Muscle of back (tissue), 3 donors: ENCODE measurements at regions not wholly inside any gene's neighbourhood (a gene's known extent, or its start where the extent isn't known, plus 50 kb on each side); places are given as distances from the start of the nearest gene placed in this dataset.

Experiments
- DNase-seq, 3 donors: peaks; one replicate each; pipeline versions ENCODE4 v3.0.0 to v3.0.0-alpha.2; 2013

GRCh38 chr13:27367570-27367969 is 56.8 kb upstream of the GTF3A start:
- DNase-seq = no peak

DNA sequence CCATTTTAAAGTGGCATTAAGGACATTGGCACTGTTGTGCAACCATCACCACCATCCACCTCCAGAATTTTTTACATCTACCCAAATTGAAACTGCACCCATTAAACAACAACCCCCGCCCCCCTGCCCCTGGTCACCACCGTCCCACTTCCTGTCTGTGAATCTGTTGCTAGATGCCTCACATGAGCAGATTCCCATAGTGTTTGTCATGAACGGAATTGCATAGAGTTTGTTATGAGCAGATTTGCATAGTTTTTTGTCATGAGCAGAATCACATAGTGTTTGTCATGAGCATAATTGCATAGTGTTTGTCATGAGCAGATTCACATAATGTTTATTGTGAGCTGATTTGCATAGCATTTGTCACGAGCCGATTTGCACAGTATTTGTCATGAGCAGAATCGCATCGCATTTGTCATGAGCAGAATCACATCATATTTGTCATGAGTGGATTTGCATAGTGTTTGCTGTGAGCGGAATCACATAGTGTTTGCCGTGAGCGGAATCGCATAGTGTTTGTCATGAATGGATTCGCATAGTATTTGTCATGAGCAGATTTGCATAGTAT is 54.0 kb upstream of the GTF3A start:
- DNase-seq = no peak

DNA sequence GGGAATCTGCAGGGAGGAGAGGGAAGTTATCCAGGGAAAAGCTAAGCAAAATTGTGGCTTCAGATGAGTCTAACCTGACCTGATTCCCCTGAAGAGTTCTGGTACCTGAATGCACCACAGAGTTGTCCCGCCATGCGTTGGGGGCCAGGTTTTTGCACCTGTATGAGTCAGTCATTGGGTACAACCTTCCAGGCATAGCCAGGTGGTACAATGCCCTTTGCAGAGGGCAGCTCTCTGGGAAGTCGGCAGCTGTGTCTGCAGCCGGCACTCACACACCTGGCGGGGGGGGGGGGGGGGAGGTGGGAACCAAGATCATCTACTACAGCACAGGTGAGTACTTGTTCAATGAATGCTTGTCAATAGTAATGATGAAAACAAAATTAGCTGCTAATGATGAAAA is 52.5 kb upstream of the GTF3A start:
- no peak for DNase-seq

DNA sequence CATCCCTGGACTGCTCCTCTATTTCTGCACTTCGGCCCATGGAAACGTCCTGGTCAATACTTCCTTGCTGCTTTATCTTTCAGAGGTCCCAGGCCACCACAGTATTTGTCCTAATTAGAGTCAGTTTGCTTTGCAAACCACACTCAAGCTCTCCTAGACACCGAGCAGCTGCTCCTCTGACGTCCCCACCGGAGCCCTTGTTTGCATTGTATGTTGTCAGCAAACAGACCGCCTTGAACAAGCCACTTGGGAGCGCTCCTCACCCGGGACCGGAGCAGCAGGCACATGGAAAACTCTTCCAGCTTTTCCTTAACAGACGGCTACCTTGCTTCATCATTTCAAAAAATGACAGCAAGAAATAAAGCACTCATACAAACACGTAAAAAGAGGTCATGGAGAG is 51.5 kb upstream of the GTF3A start:
- DNase-seq = peak in 1 of 3 donors; percentile 15

DNA sequence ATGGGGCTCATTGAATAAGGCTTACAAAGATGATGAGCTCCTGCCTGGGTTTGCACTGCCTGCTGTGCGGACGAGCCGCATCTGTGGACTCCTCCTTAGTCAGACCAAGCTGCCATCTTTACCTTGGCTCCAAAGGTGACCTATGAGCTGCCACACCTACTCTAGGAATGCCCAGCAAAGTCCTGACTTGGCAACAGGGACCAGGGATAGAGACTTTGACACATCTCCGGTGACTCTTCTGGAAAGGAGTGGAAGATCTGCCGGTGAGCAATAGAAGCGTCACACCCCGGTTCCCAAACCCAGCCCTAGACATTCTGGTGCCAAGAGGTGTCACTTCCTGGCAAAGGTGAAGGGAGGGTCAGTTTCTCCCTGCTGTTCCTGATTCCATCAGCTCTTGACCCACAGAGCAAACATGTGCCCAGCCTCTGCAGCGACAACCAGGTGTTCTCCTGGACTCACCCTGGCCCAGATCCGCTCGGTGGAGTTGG is 50.2 kb upstream of the GTF3A start:
- no peak for DNase-seq
